HG03025 (cell line): ENCODE measurements at regions not wholly inside any gene's neighbourhood (a gene's known extent, or its start where the extent isn't known, plus 50 kb on each side); places are given as distances from the start of the nearest gene placed in this dataset.
A peak's percentile ranks its signal among the peaks of the same experiment; 100 is the strongest.
"Not testable (repeated sequence)": the region's sequence is repeated elsewhere in the genome, so short reads cannot be mapped to it uniquely, and the experiment has no call there.

Experiments
- ATAC-seq: cut with Tn5 transposase; IDR thresholded peaks from one replicate; pipeline ENCODE4 v1.9.1; 2021; ENCODE audit warnings: mild to moderate bottlenecking, moderate library complexity; ENCODE audit not compliant: unreplicated experiment, low FRiP score

DNA sequence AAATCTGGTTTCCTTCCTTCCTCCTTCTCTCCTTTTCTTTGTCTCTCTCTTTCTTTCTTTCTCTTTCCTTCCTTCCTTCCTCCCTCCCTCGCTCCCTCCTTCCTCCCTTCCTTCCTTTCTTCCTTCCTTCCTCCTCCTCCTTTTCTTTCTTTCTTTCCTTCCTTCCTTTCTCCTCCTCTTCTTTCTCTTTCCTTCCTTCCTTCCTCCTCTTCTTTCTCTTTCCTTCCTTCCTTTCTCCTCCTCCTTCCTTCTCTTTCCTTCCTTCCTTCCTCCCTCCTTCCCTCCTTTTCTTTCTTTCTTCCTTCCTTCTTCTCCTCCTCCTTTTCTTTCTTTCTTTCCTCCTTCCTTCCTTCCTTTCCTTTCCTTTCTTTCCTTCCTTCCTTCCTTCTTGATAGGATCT, 61.2 kb downstream of the VIP start:
- no peak for ATAC-seq

- no peak for ATAC-seq
Observed at GRCh38 chr6:152815230-152815872, 64.8 kb downstream of the VIP start.

- no peak for ATAC-seq
Observed at GRCh38 chr6:152816055-152816454, 65.5 kb downstream of the VIP start.

DNA sequence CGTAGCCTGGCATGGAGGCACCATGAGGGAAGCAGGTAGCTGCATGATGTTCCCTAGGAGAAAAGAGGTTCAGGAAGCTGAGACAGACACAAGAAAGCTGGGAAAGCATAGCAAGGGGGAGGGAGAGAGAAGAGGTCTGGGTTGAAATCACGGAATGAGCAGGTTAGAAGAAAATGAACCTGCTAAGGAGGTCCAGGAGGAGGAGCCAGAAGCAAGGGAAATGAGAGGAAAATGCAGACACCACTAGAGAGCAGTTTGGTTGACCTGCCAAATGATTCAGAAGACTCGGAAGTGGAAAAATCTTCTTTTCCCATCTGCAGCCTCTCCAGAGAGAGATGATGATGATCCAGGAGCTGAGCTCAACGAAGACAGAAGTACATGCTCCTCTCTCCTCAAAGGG, 70.9 kb downstream of the VIP start:
- ATAC-seq: no peak

DNA sequence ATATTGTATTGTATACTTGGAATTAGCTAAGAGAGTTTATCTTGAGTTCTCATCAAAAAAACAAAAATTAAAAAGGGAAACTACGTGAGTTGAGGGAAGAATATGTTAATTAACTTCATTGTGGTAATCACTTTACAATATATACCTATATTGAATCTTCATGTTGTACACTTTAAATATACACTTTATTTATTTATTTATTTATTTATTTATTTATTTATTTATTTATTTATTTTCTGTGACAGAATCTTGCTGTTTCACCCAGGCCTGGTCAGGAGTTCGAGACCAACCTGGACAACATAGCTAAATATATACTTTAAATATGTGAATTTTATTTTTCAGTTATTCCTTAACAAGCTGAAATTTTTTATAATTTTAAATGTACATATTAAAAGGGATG, 74.1 kb downstream of the VIP start:
- ATAC-seq: no peak

DNA sequence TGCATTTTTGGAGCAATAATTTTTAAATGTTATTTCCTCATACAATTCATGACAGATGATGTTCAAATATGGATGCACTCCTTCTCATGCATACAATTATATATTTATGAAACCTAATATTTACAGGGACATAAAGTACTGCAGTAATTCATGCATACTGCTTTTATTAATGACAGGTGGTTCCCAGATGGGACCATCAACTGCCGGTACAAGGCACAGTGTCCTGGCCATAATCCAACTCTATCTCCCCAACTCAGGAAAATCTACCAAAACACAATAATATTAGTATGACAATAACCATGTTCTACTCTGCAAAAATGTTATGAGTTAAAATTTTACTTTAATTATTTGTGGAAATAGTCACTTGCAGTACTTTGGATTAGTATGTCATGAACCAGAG, 77.8 kb downstream of the VIP start:
- no peak for ATAC-seq

DNA sequence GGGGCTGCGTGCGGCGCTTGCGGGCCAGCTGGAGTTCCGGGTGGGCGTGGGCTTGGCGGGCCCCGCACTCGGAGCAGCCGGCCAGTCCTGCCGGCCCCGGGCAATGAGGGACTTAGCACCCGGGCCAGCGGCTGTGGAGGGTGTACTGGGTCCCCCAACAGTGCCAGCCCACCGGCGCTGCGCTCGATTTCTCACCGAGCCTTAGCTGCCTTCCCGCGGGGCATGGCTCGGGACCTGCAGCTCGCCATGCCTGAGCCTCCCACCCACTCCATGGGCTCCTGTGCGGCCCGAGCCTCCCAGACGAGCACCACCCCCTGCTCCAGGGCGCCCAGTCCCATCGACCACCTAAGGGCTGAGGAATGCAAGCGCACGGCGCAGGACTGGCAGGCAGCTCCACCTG, 83.8 kb downstream of the VIP start:
- ATAC-seq: not testable (repeated sequence)

GRCh38 chr6:152836523-152836922, 85.9 kb downstream of the VIP start:
- ATAC-seq: no peak

- no peak for ATAC-seq
Observed at GRCh38 chr6:152845421-152845820, 94.8 kb downstream of the VIP start.

GRCh38 chr6:152846825-152847224, 96.2 kb downstream of the VIP start:
- no peak for ATAC-seq

- no peak for ATAC-seq
Observed at GRCh38 chr6:152848919-152849318, 98.3 kb downstream of the VIP start.

- ATAC-seq: no peak
Observed at GRCh38 chr6:152854086-152854795, 103.6 kb downstream of the VIP start.

DNA sequence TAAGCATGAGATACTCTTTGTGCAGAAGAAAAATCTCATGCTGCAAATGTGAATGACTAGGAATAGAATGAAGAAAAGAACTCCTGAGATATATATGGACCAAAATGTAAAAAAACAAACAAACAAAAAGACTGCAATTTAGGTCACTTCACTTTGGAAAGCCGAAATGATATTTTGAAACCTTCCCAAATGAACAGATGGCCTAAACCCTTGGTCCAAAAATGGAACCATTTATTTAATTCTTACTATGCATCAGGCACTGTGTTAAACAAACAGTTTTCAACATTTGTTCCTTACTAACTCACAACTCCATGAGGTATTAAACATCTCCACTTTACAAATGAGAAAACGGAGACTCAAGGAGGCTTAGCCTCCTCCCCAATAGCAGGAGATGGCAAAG, 107.5 kb downstream of the VIP start:
- no peak for ATAC-seq

DNA sequence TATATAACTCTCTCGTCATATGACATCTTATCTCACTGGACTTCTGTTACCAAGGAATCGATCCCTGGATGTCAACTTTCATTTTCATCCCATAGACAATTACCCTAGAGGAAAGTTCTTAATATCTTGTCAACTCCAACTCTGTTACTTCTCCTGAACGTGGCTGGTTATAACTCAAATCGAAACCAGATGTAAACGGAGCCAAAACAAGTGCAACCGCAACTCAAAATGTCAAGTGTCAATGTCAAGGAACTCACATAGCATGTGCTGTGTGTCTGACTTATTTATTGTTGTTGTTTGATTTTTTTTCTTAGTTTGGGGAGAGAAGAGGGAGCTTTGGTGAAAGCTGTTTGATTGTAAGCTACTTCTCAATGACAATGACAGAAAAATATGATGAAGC, 108.6 kb downstream of the VIP start:
- ATAC-seq: no peak

- ATAC-seq: peak; percentile 83
Observed at GRCh38 chr6:152863618-152864326, 113.2 kb downstream of the VIP start.

- no peak for ATAC-seq
Observed at GRCh38 chr6:152874267-152874666, 108.6 kb downstream of the FBXO5 start.

- no peak for ATAC-seq
Observed at GRCh38 chr6:152874846-152875568, 107.8 kb downstream of the FBXO5 start.

DNA sequence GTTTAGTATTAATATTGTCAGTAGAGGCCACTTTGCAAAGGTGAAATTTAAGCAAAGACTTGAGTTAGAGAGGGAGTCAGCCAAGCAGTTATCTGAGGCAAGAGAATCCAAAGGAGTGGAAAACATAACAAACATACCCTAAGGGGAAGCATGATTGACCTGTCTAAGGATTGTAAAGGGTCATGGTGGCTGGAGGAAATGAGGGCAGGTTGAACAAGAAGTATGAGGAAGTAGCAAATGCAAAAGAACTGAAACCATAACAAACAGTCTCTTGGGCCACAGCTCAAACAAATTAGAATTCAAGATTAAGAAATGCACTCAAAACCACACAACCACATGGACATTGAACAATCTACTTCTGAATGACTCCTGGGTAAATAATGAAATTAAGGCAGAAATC, 103.2 kb downstream of the FBXO5 start:
- no peak for ATAC-seq

DNA sequence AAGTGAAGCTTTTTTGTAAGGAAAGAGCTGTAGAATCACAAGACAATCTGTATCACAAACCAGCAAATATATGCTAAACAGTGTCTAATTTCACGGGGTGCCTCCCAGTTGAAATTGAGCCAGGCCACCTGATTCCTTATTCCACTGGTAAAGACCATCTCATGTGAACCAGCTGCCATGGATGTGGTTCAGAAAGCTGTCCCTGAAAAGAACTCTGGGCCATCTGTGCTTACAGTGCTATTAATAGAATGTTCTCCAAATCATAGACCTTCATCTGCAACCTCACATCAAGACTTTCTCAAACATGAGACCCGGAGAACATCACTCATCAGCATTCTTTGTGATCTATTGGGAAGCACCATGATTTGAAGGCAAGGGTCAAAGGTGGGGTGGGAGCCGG, 89.7 kb downstream of the FBXO5 start:
- no peak for ATAC-seq

DNA sequence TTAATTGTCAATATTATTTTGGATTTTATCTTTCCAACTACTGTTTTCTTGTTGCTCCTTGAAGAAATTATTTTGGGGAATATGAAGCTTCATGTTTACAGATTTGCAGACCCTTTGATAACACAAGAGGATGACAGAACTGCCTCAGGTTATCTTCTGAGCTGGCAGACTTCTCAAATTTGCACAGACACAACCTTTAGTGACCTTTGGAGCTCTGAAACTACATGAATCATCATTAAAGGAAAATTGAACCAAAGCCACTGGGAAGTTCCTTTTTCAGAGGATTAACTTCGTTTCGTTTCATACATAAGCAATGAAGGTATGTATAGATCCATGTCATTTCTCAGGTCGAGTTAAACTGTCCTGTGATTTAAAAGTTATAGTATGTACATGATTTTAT, 85.9 kb downstream of the FBXO5 start:
- no peak for ATAC-seq

- peak; percentile 98 for ATAC-seq
Observed at GRCh38 chr6:152897807-152898399, 84.9 kb downstream of the FBXO5 start.
